Kidney (tissue), 13 donors: ENCODE measurements at regions not wholly inside any gene's neighbourhood (a gene's known extent, or its start where the extent isn't known, plus 50 kb on each side); places are given as distances from the start of the nearest gene placed in this dataset.

Source experiments
- DNase-seq, 5 donors: peaks; one replicate each; pipeline ENCODE4 v3.0.0-alpha.2; 2013 to 2020
- FAIRE-seq: peaks from 2 replicates; lab custom pipeline; 2012; peaks lifted over from hg19 to GRCh38; lab: Jason Lieb, UNC
- H3K27ac ChIP-seq, 2 donors: one replicate each; pipeline ENCODE4 v1.7.0; 2013; ENCODE audit warnings: low read depth in 2 of 2, low read length in 2 of 2, inconsistent platforms in 1 of 2
- H3K27me3 ChIP-seq: one replicate; pipeline ENCODE4 v1.7.1; 2013; ENCODE audit warnings: low read length, inconsistent platforms; ENCODE audit not compliant: control insufficient read depth, insufficient read depth
- H3K36me3 ChIP-seq, 3 donors: one replicate each; pipeline versions ENCODE4 v1.7.0 to v1.7.1; 2013; ENCODE audit warnings: low read length in 3 of 3, control low read depth in 1 of 3, inconsistent platforms in 1 of 3; ENCODE audit not compliant: insufficient read depth in 3 of 3, control insufficient read depth in 2 of 3
- H3K4me1 ChIP-seq, 3 donors: one replicate each; pipeline versions ENCODE4 v1.7.0 to v1.7.1; 2013; ENCODE audit warnings: low read length in 3 of 3, inconsistent platforms in 1 of 3, low read depth in 1 of 3; ENCODE audit not compliant: control insufficient read depth in 2 of 3, insufficient read depth in 2 of 3
- H3K4me3 ChIP-seq, 3 donors: one replicate each; pipeline versions ENCODE4 v1.7.0 to v1.8.1; 2013; ENCODE audit warnings: low read length in 3 of 3, control low read depth in 1 of 3, inconsistent platforms in 1 of 3
- H3K9ac ChIP-seq, 3 donors: one replicate each; pipeline versions ENCODE4 v1.7.0 to v1.7.1; 2013; ENCODE audit warnings: low read length in 3 of 3, control low read depth in 1 of 3, inconsistent platforms in 1 of 3
- H3K9me3 ChIP-seq, 3 donors: one replicate each; pipeline versions ENCODE4 v1.7.0 to v1.7.1; 2013; ENCODE audit warnings: low read length in 3 of 3, control low read depth in 1 of 3, inconsistent platforms in 1 of 3; ENCODE audit not compliant: control insufficient read depth in 2 of 3, insufficient read depth in 1 of 3
- CTCF ChIP-seq: IDR thresholded peaks from 3 replicates; pipeline ENCODE4 v1.5.1; 2012; ENCODE audit warnings: mild to moderate bottlenecking, moderate library complexity, borderline replicate concordance; ENCODE audit not compliant: insufficient read depth; ENCODE audit errors: extremely low read depth
- intact Hi-C: fragments of 100-400 bp; cut with DNase I; formaldehyde crosslinking; loops from one replicate; pipeline ENCODE4 v1.11.1; 2022
- donor health status: control.
- donor health status: control.
- donor health status: control.
- donor health status: control.
- donor health status: control.
- donor health status: DM: yes; HTN: yes; CAD: no.
- donor health status: Normal renal cell carcinoma (clear cell type).

GRCh38 chr4:52372269-52372668 is 286.8 kb downstream of the USP46 start:
- no peak for FAIRE-seq
- H3K4me3 ChIP-seq = no peak overlapping the region

GRCh38 chr4:52372747-52373146 is 286.4 kb downstream of the USP46 start:
- no peak overlapping the region for H3K27ac ChIP-seq
- no peaks in the 10 kb centered on the region for H3K36me3 ChIP-seq
- H3K27me3 ChIP-seq = no peaks in the 10 kb centered on the region
- intact Hi-C loops = no loop called here
- no peak for TF ChIP-seq CTCF
- no peak overlapping the region for H3K4me3 ChIP-seq
- DNase-seq (no peak), FAIRE-seq (no peak)
- H3K4me1 ChIP-seq = no peaks in the 10 kb centered on the region
- no peaks in the 10 kb centered on the region for H3K9me3 ChIP-seq
- no peak overlapping the region for H3K9ac ChIP-seq

More at GRCh38 chr4:52372269-52372668, 286.8 kb downstream of the USP46 start:
- H3K4me1 ChIP-seq = no peaks in the 10 kb centered on the region
- DNase-seq = peak in 1 of 5 donors; percentile 40
- no peak overlapping the region for H3K27ac ChIP-seq
- no peaks in the 10 kb centered on the region for H3K36me3 ChIP-seq
- no peak overlapping the region for H3K9ac ChIP-seq
- H3K27me3 ChIP-seq = no peaks in the 10 kb centered on the region
- H3K9me3 ChIP-seq = no peaks in the 10 kb centered on the region
- TF ChIP-seq CTCF = no peak
- intact Hi-C loops = no loop called here

GRCh38 chr4:52373650-52374049 is 285.5 kb downstream of the USP46 start:
- no peaks in the 10 kb centered on the region for H3K9me3 ChIP-seq
- H3K4me3 ChIP-seq = no peak overlapping the region
- no peak overlapping the region for H3K27ac ChIP-seq
- intact Hi-C loops = no loop called here
- no peak for DNase-seq
- no peaks in the 10 kb centered on the region for H3K36me3 ChIP-seq
- no peak overlapping the region for H3K9ac ChIP-seq
- no peaks in the 10 kb centered on the region for H3K27me3 ChIP-seq
- no peaks in the 10 kb centered on the region for H3K4me1 ChIP-seq
- FAIRE-seq = no peak
- no peak for TF ChIP-seq CTCF

- no peaks in the 10 kb centered on the region for H3K27me3 ChIP-seq
- H3K27ac ChIP-seq = no peak overlapping the region
- H3K36me3 ChIP-seq = no peaks in the 10 kb centered on the region
- no peak overlapping the region for H3K4me3 ChIP-seq
- DNase-seq (no peak), FAIRE-seq (no peak)
- no peaks in the 10 kb centered on the region for H3K9me3 ChIP-seq
- H3K9ac ChIP-seq = no peak overlapping the region
- intact Hi-C loops = no loop called here
- no peak for TF ChIP-seq CTCF
- no peaks in the 10 kb centered on the region for H3K4me1 ChIP-seq
Measured at GRCh38 chr4:52374877-52375276, 284.2 kb downstream of the USP46 start.
